IPS-15b (cell line): ENCODE measurements at regions not wholly inside any gene's neighbourhood (a gene's known extent, or its start where the extent isn't known, plus 50 kb on each side); places are given as distances from the start of the nearest gene placed in this dataset.

ENCODE experiments used
- H3K27me3 ChIP-seq: one replicate; pipeline ENCODE4 v1.6.1; 2013; ENCODE audit warnings: low read length; ENCODE audit not compliant: control insufficient read depth, insufficient read depth
- H3K36me3 ChIP-seq: one replicate; pipeline ENCODE4 v1.6.1; 2013; ENCODE audit warnings: low read length; ENCODE audit not compliant: control insufficient read depth, insufficient read depth
- H3K4me1 ChIP-seq: one replicate; pipeline ENCODE4 v1.6.1; 2013; ENCODE audit warnings: mild to moderate bottlenecking, low read length; ENCODE audit not compliant: control insufficient read depth, insufficient read depth
- H3K4me3 ChIP-seq: one replicate; pipeline ENCODE4 v1.5.1; 2013; ENCODE audit warnings: low read depth, low read length
- H3K9ac ChIP-seq: one replicate; pipeline ENCODE4 v1.6.1; 2013; ENCODE audit warnings: low read depth, mild to moderate bottlenecking, low read length
- H3K9me3 ChIP-seq: one replicate; pipeline ENCODE4 v1.6.1; 2013; ENCODE audit warnings: mild to moderate bottlenecking, low read length; ENCODE audit not compliant: control insufficient read depth, insufficient read depth

DNA sequence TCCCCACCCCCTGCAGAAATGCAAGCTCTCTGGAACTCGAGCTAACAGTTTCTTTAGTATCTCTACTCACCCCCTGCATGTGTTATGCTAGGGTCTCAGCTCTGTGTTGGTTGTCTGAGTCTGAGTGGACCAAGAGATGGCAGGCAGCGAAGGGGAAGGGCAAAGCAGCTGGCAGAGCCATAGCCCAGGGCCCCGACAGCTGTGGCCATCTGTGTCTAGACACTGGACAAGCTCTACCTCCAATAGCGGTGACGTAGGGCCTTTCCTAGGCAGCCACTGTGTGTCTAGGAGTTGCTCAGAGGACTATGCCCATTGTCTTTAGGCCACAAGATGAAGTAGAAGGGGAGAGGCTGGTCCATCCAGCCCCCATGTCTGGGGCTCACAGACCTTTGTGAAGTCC lies 79.2 kb downstream of the EFNB1 start:
- Histone ChIP-seq H3K9ac (no peak overlapping the region), H3K36me3 (no peaks in the 10 kb centered on the region), H3K27me3 (peaks cover 8% of the 10 kb centered on the region), H3K4me3 (no peak overlapping the region), H3K9me3 (peaks cover 3% of the 10 kb centered on the region), H3K4me1 (peaks cover under 1% of the 10 kb centered on the region)

DNA sequence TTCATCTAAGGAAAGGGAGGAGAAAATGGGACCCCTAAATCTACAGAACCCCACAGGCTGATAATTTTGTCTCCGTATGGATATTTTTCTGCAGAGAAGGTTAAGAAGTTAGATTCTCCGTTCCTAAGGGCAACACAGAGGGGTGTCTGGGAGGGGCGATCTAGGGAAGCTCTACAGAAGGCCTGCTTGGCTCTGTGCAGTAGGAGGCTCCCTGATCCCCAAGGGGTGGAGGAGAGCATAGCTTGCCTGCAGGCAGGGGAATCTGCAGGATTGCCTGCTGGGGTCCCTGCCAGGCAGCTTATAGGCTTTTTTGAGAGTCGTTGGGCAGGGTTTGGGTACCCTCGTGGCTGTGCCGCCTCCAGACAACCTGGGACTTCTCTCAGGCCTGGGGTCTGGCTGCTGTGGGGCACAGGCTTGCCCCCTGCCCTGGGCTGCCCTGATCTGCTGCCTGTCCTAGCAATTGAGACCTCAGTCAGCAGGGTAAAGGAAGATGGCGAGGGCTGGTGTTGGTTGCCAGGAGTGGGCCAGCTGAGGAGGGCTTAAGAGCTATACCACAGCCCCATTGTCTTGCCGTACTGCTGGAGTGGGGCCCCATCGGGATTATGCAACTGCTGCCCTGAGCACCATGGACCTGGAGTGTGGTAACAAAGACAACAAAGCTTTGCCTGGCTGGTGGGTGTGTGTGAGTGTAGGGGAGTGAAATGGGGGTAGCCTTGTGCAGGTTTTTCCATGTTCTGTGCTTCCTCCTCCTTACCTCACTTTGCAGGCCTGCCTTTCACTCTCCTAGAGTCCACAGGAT lies 74.1 kb downstream of the EFNB1 start:
- no peaks in the 10 kb centered on the region for H3K27me3 ChIP-seq
- no peak overlapping the region for H3K4me3 ChIP-seq
- no peaks in the 10 kb centered on the region for H3K9me3 ChIP-seq
- H3K9ac ChIP-seq, result no peak overlapping the region
- H3K36me3 ChIP-seq, result no peaks in the 10 kb centered on the region
- no peaks in the 10 kb centered on the region for H3K4me1 ChIP-seq

DNA sequence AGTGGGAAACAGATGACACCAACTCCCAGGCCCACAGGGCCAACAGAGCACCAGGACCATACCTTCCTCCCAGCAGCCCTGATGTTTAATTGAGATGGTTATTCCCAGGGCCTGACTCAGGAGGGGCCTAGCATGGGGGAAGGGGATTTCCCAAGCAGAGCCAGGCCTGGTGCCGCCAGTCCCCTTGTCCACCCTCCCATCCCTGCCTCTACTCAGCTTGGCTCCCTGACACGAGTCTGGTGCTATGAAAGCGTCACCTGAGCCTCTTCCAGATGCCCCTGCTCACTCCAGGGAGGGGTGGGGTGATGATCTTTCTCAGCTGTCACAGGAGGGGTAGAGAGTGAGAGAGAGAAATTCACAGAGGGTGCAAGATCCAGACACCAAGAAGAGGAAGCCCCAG lies 72.7 kb downstream of the EFNB1 start:
- Histone ChIP-seq H3K27me3 (peaks cover 2% of the 10 kb centered on the region), H3K36me3 (no peaks in the 10 kb centered on the region), H3K9ac (no peak overlapping the region), H3K4me1 (no peaks in the 10 kb centered on the region), H3K9me3 (no peaks in the 10 kb centered on the region), H3K4me3 (no peak overlapping the region)

DNA sequence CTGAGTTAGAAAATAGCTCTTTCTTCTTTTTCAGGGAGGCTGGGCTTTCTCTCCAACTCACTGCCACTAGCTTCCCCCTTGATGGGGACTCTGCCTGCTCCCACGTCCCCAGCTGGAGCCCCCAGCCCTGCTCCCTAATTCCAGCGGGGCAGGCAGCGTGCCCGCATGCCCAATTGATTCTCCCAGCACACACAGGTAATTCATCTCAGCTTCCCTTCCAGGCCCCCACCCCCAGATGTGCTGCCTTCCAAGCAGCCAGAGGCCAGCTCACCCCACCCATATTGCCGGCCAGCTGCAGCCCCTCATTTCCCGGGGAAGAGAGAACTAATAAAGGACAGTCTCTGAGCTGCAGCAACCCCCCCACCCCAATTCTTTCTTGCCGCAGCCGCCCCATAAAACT lies 69.8 kb downstream of the EFNB1 start:
- Histone ChIP-seq H3K4me1 (peaks cover under 1% of the 10 kb centered on the region), H3K4me3 (no peak overlapping the region), H3K9ac (no peak overlapping the region), H3K9me3 (no peaks in the 10 kb centered on the region), H3K36me3 (no peaks in the 10 kb centered on the region), H3K27me3 (peaks cover 16% of the 10 kb centered on the region)

DNA sequence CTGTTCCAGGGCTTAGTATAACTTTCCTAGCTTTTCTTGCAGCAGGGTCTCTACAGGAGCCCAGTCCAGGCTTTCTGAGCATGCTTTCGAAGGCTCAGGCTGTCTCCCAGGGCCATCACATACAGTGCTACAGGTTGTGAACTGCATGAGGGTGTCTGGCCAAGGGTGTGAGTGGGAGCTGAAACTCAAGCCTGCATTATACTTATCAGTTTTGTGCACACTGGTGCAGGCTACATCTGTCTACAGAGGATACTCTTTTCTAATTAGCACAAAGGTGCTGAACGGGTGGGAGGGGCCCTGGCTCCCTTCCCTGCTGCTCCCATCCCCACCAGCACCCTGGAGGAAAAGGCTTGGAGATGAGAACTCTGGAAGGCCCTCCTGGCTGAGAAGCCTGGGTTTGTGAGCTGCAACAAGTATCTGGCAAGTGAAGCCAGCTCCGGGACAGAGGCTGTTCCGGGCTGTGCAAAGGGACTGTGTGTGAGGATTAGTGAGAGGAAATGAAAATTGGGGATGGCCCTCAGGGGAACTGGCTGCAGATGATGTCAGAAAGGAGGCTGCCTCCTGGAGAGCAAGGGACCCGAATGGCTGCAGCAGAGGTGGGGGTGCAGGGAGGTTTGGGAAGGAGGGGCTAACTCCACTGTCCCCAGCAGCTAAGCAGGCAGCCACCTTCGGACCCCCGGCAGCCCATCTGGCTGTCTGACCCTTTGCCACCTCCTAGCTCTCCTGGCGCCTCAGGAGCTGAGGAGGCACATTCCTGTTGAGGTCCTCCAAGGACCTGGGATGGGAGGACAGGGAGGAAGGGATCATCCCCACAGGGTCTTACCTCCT lies 68.5 kb downstream of the EFNB1 start:
- H3K9me3 ChIP-seq, result no peaks in the 10 kb centered on the region
- H3K9ac ChIP-seq, result no peak overlapping the region
- peaks cover 5% of the 10 kb centered on the region for H3K4me1 ChIP-seq
- H3K27me3 ChIP-seq, result peaks cover 22% of the 10 kb centered on the region
- no peaks in the 10 kb centered on the region for H3K36me3 ChIP-seq
- H3K4me3 ChIP-seq, result no peak overlapping the region

DNA sequence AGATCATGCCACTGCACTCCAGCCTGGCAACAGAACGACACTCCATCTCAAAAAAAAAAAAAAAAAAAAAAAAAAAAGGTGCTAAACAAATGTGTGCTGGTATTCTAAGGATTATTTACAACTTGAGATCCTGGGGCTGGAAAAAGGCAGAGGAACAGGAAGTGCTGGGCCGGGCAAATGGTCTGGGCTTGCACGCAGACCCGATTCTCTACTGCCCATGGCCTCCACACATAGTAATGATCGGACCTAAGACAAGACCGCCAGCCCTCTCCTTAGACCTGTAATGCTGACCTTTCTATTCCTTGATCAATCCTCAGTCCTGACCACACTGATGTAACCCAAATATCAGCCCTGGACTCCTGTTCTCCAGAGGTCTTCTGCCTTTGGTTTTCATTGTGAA lies 67.8 kb downstream of the EFNB1 start:
- no peak overlapping the region for H3K9ac ChIP-seq
- H3K4me3 ChIP-seq, result no peak overlapping the region
- no peaks in the 10 kb centered on the region for H3K36me3 ChIP-seq
- H3K9me3 ChIP-seq, result no peaks in the 10 kb centered on the region
- peaks cover 25% of the 10 kb centered on the region for H3K27me3 ChIP-seq
- peaks cover 5% of the 10 kb centered on the region for H3K4me1 ChIP-seq

DNA sequence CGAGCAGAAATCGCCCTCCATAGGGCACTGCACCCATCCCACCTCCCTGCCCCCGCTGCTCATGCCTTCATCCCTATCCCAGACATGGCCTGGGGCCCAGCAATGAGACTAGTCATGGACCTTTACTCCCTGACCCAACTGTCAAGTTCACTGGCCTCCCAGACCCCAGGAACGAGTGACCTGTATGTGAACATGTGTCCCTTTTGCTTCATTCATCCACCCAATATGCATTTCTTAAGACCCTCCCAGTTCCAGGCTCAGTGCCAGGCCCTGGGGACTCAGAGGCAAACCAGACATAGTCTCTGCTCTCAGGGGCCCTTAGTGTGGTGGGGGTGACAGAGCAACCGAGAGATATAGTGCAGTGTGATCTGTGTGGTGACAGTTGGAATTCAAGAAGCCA lies 67.0 kb downstream of the EFNB1 start:
- Histone ChIP-seq H3K36me3 (no peaks in the 10 kb centered on the region), H3K9ac (no peak overlapping the region), H3K4me3 (no peak overlapping the region), H3K27me3 (peaks cover 28% of the 10 kb centered on the region), H3K4me1 (peaks cover 5% of the 10 kb centered on the region), H3K9me3 (no peaks in the 10 kb centered on the region)

DNA sequence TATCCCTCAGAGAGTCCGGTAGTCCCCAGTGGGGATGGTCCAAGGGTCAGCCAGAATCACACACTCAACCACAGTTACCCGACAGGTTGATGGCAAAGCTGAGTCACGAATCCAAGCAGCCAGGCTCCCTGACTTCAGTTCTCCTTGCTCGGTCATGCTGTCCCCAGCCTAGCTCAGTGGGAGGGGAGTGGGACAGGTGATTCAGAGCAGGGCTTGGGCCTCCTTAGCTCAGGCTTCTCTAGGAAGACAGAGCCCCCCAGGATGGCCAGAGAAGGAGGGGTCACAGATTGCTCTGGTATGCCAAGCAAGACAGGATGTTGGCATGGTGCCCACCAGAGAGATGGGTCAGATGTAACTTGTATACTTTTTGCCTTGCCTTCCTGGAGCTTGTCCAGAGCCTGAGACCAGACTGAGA lies 66.5 kb downstream of the EFNB1 start:
- no peaks in the 10 kb centered on the region for H3K9me3 ChIP-seq

DNA sequence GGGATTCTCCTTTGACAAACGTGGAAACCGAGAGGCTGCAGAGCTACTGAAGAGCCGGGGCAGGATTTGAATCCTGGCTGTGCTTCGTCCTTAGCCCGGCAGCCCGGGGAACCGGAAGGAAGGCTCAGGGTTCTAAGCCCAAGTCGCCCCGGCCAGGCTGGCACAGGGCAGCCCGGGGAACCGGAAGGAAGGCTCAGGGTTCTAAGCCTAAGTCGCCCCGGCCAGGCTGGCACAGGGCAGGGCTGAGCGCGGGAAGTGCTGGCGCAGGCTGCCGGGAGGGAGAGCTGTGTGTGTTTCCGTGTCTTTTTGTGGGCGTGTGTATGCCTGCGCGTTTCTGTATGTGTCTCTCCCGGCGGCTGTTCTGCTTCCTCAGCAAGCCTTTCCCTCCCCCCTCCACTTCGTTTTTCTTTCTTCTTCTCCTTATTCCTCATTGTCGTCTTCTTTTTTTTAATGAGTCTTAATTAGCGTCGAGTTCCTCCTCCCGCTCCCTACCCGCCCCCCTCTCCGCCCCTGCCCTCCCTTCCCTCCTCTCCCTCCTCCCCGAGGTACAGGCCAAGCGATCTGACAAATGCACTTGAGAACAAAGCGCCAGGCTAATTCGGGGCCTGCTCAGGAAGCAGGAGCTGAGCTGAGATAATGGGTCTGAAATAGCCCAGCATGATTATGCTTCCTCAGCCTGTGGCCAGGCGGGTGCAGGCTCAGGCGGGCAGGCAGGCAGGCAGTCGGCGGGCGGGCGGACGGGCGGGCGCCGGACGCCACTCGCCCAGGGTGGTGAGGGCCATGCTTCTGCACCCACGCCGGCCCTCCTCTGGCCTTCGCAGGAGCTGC lies 65.9 kb downstream of the EFNB1 start:
- Histone ChIP-seq H3K4me1 (peaks cover 5% of the 10 kb centered on the region), H3K4me3 (no peak overlapping the region)

More for the DNA sequence above, 66.5 kb downstream of the EFNB1 start:
- Histone ChIP-seq H3K27me3 (peaks cover 28% of the 10 kb centered on the region), H3K36me3 (no peaks in the 10 kb centered on the region), H3K4me3 (no peak overlapping the region), H3K9ac (no peak overlapping the region), H3K4me1 (peaks cover 5% of the 10 kb centered on the region)

DNA sequence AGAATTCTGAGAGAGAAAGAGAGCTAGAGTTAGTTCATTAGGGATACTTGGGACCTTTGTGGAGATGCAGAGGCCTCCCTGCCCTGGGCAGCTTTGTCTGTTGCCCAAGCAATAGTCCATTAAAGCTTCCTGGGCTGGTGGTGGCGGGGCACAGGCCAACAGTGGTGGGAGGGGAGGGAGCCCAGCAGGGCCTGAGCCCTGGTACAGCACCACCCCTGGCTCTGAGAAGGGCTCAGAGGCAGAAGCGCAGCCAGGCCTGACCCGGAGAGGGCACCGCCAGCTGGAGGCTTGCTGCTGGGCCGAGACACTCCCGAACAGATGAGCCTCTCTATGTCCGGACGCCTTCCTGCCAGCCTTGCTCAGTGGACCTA lies 65.3 kb downstream of the EFNB1 start:
- Histone ChIP-seq H3K9me3 (no peaks in the 10 kb centered on the region), H3K9ac (no peak overlapping the region), H3K36me3 (no peaks in the 10 kb centered on the region), H3K4me3 (no peak overlapping the region), H3K27me3 (peaks cover 35% of the 10 kb centered on the region), H3K4me1 (peaks cover 5% of the 10 kb centered on the region)

More for the DNA sequence above, 65.9 kb downstream of the EFNB1 start:
- Histone ChIP-seq H3K9me3 (no peaks in the 10 kb centered on the region), H3K9ac (no peak overlapping the region), H3K36me3 (no peaks in the 10 kb centered on the region), H3K27me3 (peaks cover 31% of the 10 kb centered on the region)

DNA sequence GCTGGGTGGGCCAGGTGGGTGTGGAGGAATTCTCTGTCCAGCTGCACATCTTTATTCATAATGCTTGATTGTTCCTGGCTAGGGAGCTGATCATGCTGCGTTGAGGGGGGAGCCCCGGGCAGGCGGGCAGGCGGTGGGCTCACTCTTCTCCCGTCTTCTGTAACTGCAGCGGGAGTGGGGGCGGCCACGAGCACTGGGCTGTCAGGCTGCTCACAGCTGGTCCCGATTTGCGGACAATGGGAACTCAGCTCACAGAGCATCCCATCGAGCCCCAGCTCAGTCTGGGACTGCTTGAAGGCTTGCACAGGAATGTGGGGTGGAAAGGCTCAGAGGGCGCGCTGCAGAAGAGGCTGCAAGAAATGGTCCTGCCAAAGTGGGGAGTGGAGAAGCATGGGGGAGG lies 63.8 kb downstream of the EFNB1 start:
- H3K4me3 ChIP-seq, result no peak overlapping the region
- H3K9me3 ChIP-seq, result no peaks in the 10 kb centered on the region
- peaks cover 48% of the 10 kb centered on the region for H3K27me3 ChIP-seq
- no peaks in the 10 kb centered on the region for H3K36me3 ChIP-seq
- H3K4me1 ChIP-seq, result peaks cover 5% of the 10 kb centered on the region
- H3K9ac ChIP-seq, result no peak overlapping the region
